ACC112 (cell line): ENCODE measurements at regions not wholly inside any gene's neighbourhood (a gene's known extent, or its start where the extent isn't known, plus 50 kb on each side); places are given as distances from the start of the nearest gene placed in this dataset.

Experiments
- H2AFZ ChIP-seq: fragments of 200-600 bp; sonication (generic); one replicate; pipeline ENCODE4 v1.6.0; 2017; ENCODE audit warnings: antibody characterized with exemption, low read length; ENCODE audit not compliant: unreplicated experiment
- H3K27ac ChIP-seq: fragments of 200-600 bp; sonication (generic); 2 replicates; pipeline ENCODE4 v1.5.1; 2014; ENCODE audit warnings: low read depth, mild to moderate bottlenecking, antibody characterized with exemption, low read length, moderate library complexity
- H3K27me3 ChIP-seq: fragments of 200-600 bp; sonication (generic); 2 replicates; pipeline ENCODE4 v1.6.1; 2014; ENCODE audit warnings: mild to moderate bottlenecking, antibody characterized with exemption, low read length, moderate library complexity, mixed read lengths; ENCODE audit not compliant: insufficient read depth
- H3K36me3 ChIP-seq: fragments of 200-600 bp; sonication (generic); 2 replicates; pipeline ENCODE4 v1.6.1; 2016; ENCODE audit warnings: mild to moderate bottlenecking, antibody characterized with exemption, low read length, moderate library complexity, mixed read lengths; ENCODE audit not compliant: insufficient read depth
- H3K4me1 ChIP-seq: fragments of 200-600 bp; sonication (generic); one replicate; pipeline ENCODE4 v1.6.1; 2016; ENCODE audit warnings: low read length, mixed read lengths; ENCODE audit not compliant: insufficient read depth, unreplicated experiment, control insufficient read depth
- H3K4me3 ChIP-seq: fragments of 200-600 bp; sonication (generic); 2 replicates; pipeline ENCODE4 v1.5.1; 2014; ENCODE audit warnings: mild to moderate bottlenecking, low read depth, low read length
- H3K79me2 ChIP-seq: fragments of 200-600 bp; sonication (generic); one replicate; pipeline ENCODE4 v1.6.0; 2016; ENCODE audit warnings: low read length; ENCODE audit not compliant: control insufficient read depth, unreplicated experiment, insufficient read depth

DNA sequence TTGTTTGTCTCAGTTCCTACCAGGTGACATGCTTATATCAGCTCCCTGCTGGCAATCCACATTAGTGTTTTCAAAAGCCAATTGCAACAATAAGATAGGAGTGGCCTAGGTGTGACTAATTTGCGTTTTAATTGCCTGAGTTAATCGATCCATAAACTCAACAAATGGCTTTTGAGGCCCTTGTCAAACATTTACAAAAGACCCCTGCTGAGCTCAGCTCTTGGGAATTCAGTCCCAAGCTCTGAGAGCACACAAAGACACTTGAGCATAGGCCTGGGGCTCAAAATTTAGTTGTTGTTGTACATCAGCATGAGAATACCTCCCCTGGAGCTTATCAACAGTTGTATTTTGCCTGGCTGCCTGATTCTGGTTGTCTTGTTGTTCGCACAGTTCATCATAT, 1134.4 kb upstream of the TSPY4 start:
- Histone ChIP-seq H3K36me3 (no peaks in the 10 kb centered on the region), H3K27ac (no peak overlapping the region), H3K27me3 (no peaks in the 10 kb centered on the region), H3K4me1 (no peaks in the 10 kb centered on the region), H3K4me3 (no peak overlapping the region), H2AFZ (no peak overlapping the region), H3K79me2 (no peaks in the 10 kb centered on the region)

DNA sequence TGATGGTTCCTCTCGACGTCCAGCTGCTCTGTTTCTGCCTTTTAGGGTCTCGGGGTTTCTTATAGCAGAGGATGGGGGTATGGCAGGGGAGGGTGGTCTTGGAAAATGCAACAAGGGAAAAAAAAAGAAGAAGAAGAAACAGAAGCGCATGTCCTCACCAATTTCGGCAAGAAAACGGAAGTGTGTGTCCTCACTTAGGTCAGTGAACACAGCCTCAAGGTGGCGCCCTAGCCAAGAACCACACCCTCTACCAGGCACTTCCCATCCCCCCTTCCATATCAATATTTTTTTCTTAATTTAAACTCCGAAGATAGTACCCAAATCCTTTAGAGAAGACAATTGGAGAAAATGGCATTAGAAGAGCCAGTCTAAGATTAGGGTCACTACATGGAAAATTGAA, 1096.1 kb upstream of the TSPY4 start:
- H3K36me3 ChIP-seq: no peaks in the 10 kb centered on the region
- H3K27ac ChIP-seq: no peak overlapping the region
- H3K27me3 ChIP-seq: no peaks in the 10 kb centered on the region
- no peak overlapping the region for H2AFZ ChIP-seq
- H3K4me3 ChIP-seq: no peak overlapping the region
- H3K79me2 ChIP-seq: no peaks in the 10 kb centered on the region
- H3K4me1 ChIP-seq: no peaks in the 10 kb centered on the region

DNA sequence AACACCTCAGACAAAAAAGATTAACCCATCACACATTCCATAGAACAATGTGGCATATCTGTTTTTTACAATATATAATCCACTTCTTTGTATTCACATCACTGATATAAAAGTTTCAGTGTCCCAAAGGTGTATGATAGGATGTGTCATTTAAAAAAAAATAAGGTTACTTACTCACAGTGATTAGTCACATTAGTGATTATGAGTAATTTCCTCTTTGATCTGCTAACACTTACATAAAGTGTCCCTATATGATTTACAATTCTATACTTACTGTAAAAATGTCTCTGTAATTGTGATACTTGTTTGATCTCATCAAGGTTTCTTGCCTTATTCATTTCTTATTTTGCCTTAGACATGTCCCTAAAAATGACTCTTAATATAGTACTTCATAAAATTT, 1063.5 kb upstream of the TSPY4 start:
- no peaks in the 10 kb centered on the region for H3K79me2 ChIP-seq
- no peaks in the 10 kb centered on the region for H3K4me1 ChIP-seq
- H3K27me3 ChIP-seq: no peaks in the 10 kb centered on the region
- H3K27ac ChIP-seq: no peak overlapping the region
- no peaks in the 10 kb centered on the region for H3K36me3 ChIP-seq
- no peak overlapping the region for H2AFZ ChIP-seq
- no peak overlapping the region for H3K4me3 ChIP-seq

DNA sequence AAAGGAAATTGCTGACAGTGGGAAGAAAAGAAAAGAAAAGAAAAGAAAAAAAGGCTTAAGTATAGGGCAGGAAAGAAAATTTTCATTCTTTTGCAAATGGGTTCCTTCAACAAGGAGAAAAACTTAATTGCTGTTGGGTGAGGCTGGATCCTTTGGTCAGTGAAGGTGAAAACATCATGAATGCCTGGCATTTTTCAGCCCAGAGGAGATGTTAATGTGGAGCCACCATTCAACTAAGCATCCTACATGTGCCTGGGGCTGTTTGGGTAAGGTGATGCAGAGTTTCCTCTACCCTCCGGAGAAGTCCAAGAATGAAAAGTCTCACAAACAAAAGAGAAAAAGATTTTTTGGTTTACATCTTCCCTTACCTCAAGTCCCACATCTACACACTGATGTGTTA, 1032.2 kb upstream of the TSPY4 start:
- Histone ChIP-seq H3K4me3 (no peak overlapping the region), H3K4me1 (no peaks in the 10 kb centered on the region), H3K27me3 (no peaks in the 10 kb centered on the region), H3K27ac (no peak overlapping the region), H2AFZ (no peak overlapping the region), H3K36me3 (no peaks in the 10 kb centered on the region), H3K79me2 (no peaks in the 10 kb centered on the region)

DNA sequence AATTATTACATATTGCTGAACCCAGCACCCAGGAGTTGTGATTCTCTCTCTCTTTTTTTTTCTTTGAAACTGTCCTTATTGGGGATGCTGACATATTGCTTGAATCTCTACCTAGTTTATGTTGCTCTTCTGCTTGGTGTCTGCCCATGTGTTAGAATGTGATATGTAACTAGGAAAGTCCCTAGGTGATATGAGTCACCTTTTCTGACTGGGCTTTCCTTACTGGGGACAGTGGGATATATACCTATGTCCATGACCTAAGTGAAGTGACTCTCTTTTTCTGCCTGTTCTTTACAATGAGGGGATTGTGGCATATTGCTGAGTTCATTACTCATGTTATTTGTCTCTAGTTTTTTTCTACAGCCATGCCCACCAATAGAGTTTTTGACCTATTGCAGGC, 1013.2 kb upstream of the TSPY4 start:
- no peak overlapping the region for H3K4me3 ChIP-seq
- no peaks in the 10 kb centered on the region for H3K4me1 ChIP-seq
- no peak overlapping the region for H3K27ac ChIP-seq
- no peaks in the 10 kb centered on the region for H3K27me3 ChIP-seq
- no peak overlapping the region for H2AFZ ChIP-seq
- H3K79me2 ChIP-seq: no peaks in the 10 kb centered on the region
- no peaks in the 10 kb centered on the region for H3K36me3 ChIP-seq

DNA sequence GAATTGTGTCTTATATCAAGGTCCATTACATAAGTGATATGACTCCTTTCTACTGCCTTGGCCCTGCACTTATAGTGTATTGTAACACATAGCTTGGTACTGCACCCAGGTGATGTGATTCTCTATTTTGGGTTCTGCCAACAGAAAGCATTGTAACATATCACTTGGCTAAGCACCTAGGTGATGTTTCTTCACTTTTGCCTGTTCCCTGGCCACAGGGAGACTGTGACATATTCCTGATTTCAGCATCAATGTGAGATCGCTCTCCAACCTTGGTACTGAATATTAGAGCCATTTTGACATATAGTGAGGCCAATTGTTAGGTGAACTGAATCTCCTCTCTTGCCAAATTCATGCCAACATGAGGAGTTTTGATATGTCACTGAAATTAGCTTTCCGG, 1010.3 kb upstream of the TSPY4 start:
- Histone ChIP-seq H3K36me3 (no peaks in the 10 kb centered on the region), H2AFZ (no peak overlapping the region), H3K4me1 (no peaks in the 10 kb centered on the region), H3K79me2 (no peaks in the 10 kb centered on the region), H3K4me3 (no peak overlapping the region), H3K27ac (no peak overlapping the region), H3K27me3 (no peaks in the 10 kb centered on the region)

DNA sequence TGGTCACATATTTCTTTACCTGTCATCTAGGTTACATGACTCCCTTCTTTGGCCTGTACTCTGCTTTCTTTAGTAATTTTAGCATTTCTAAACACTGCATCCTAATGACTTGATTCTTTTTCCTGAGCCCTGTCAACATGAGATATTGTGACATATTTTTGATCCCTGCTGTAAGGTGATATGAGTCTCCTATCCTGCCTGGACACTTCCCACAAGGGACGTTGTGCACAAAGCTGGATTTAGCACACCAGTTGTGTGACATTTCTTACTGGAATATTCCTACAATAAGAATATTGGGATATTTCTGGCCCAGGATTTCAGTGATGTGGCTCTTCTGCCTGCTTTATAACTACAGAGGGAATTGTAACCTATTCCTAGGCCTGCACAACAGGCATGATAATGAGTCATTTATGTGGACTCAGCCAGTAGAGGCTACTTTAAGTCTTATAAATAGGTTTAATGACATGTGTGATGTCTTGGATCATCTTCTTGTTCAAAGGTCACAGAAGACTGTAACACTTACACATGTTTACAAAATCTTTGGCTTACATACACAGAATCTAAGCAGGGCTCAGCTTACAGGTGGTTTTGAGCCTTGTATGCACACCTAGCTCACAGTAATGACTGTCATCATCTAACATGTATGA, 1009.4 kb upstream of the TSPY4 start:
- Histone ChIP-seq H3K79me2 (no peaks in the 10 kb centered on the region), H3K36me3 (no peaks in the 10 kb centered on the region), H3K27me3 (no peaks in the 10 kb centered on the region), H3K4me1 (no peaks in the 10 kb centered on the region), H3K27ac (no peak overlapping the region), H2AFZ (no peak overlapping the region), H3K4me3 (no peak overlapping the region)

DNA sequence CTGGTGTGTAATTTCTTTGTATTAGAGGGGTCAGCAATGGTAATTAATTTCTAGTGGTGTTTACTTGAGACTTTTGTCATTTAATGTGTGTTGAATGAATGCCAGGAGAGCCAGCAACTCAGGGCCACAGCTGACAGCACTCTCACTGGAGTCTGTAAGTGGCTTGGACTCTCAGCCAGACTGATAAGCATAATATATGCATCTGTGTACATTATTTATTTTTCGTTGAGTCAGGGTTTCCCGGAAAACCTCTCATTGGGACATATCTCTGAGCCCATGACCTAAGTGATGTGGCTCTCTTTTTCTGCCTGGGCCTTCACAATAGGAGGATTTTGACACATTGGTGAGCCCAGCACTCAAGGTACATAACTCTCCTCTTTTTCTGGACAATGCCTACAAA, 1007.8 kb upstream of the TSPY4 start:
- H3K79me2 ChIP-seq: no peaks in the 10 kb centered on the region

DNA sequence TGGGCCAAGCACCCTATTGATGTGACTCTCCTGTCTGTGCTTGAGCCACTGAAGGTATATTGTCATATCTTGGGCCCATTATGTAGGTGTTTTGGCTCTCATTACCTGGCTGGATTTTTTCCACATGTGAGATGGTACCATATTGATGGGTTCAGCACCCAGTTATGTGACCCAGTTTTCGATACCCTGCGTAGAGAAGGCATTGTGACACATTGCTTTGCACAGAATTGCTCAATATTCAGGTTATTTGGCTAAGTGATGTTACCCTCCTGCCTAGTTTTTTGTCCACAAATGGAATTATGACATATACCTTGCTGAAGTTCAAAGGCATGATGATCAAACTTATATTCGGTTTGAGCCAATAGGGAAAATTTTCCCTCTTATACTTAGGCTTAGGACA, 1007.3 kb upstream of the TSPY4 start:
- no peaks in the 10 kb centered on the region for H3K36me3 ChIP-seq
- H3K79me2 ChIP-seq: no peaks in the 10 kb centered on the region
- H2AFZ ChIP-seq: no peak overlapping the region
- H3K27me3 ChIP-seq: no peaks in the 10 kb centered on the region
- no peak overlapping the region for H3K4me3 ChIP-seq
- H3K27ac ChIP-seq: no peak overlapping the region
- H3K4me1 ChIP-seq: no peaks in the 10 kb centered on the region

More for the DNA sequence above, 1007.8 kb upstream of the TSPY4 start:
- Histone ChIP-seq H3K27me3 (no peaks in the 10 kb centered on the region), H2AFZ (no peak overlapping the region), H3K27ac (no peak overlapping the region), H3K4me1 (no peaks in the 10 kb centered on the region), H3K4me3 (no peak overlapping the region), H3K36me3 (no peaks in the 10 kb centered on the region)

DNA sequence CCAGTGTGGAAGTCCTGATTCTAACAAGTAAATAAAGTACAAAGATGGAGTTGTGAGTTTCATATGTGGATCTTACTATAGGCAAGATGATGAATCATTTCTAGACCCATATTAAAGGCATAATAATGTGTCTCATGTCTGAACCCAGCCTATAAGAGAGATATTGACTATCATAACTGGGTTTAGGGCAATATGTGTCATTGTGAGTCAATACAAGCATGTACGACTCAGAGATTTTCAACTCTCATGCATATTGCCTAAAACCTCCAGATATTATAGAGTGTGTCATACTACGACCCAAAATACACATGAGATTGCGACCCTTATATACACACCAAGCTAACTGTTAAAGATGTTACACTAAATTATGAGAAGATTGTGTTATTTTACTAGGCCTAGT, 1003.9 kb upstream of the TSPY4 start:
- no peak overlapping the region for H2AFZ ChIP-seq
- H3K27me3 ChIP-seq: no peaks in the 10 kb centered on the region
- H3K4me1 ChIP-seq: no peaks in the 10 kb centered on the region

DNA sequence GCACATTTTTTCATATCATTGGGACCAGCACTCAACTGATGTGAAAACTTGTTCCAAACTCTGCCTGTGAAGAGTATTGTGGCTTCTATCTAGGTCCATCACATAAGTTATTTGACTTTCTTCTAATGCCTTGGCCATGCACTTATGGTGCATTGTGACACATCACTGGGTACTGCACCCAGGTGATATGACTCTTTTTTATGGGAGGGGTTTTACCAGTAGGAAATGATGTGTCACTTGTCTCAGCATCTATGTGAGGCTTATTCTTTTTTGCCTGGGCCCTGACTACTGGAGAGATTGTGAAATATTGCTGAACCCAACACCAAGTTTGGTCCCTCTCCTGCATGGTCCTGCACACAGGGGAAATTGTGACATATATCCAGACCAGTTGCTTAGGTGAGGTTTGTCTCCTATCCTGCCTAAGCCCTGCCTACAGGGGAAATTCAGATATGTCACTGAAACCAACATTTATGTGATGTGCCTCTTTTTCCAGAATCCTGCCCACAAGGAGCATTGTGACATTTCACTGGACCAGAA, 1001.9 kb upstream of the TSPY4 start:
- Histone ChIP-seq H3K27ac (no peak overlapping the region), H3K36me3 (no peaks in the 10 kb centered on the region), H3K27me3 (no peaks in the 10 kb centered on the region), H2AFZ (no peak overlapping the region), H3K79me2 (no peaks in the 10 kb centered on the region), H3K4me1 (no peaks in the 10 kb centered on the region), H3K4me3 (no peak overlapping the region)

More for the DNA sequence above, 1003.9 kb upstream of the TSPY4 start:
- Histone ChIP-seq H3K36me3 (no peaks in the 10 kb centered on the region), H3K79me2 (no peaks in the 10 kb centered on the region), H3K27ac (no peak overlapping the region), H3K4me3 (no peak overlapping the region)
